ENCODE measurements at regions not wholly inside any gene's neighbourhood (a gene's known extent, or its start where the extent isn't known, plus 50 kb on each side); places are given as distances from the start of the nearest gene placed in this dataset.

DNA sequence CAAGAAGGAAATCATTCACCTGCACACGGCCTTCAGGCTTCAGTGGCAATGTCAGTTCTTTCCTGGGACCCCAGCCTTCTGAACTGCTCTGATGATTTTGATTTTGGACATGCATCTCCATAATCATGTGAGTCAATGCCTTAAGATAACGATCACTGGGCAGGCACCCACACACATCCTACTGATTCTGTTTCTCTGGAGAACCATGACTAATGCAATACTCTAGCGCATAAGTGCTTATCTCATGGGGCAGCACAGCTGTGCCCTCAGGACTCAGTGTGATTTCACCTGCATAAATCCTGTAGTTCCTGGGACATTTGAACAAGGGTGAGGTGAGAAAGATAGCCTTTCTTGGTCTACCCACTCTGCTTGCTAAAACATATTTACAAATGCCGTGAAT, 144.6 kb downstream of the AKAIN1 start:
- Histone ChIP-seq H3K27me3 (ENCODE audit: insufficient read depth, low read depth, low read length) (no peaks in the 10 kb centered on the region), H3K4me2 (ENCODE audit: low read length) (no peak overlapping the region), H3K36me3 (ENCODE audit: insufficient read depth, low read length) (no peaks in the 10 kb centered on the region), H3K9ac (ENCODE audit: low read length) (no peak overlapping the region), H3K9me2 (ENCODE audit: insufficient read depth, low read length) (no peaks in the 10 kb centered on the region), H3K4me3 (ENCODE audit: low read length) (no peak overlapping the region), H3K27ac (ENCODE audit: low read length) (no peak overlapping the region), H3F3A (ENCODE audit: insufficient read depth, low read length, poor library complexity, severe bottlenecking) (no peaks in the 10 kb centered on the region), H2AFZ (ENCODE audit: low read depth, low read length) (no peak overlapping the region), H4K20me1 (ENCODE audit: insufficient read depth) (no peaks in the 10 kb centered on the region), H3K79me2 (replicated peaks; ENCODE audit: insufficient read depth, low read length) (no peaks in the 10 kb centered on the region), H3K9me3 (ENCODE audit: low read length) (no peaks in the 10 kb centered on the region)
- TF ChIP-seq MXI1 (conservative IDR thresholded peaks at IDR 0.05; ENCODE audit: poor library complexity, severe bottlenecking): no peak
- TF ChIP-seq, protein P1, sequence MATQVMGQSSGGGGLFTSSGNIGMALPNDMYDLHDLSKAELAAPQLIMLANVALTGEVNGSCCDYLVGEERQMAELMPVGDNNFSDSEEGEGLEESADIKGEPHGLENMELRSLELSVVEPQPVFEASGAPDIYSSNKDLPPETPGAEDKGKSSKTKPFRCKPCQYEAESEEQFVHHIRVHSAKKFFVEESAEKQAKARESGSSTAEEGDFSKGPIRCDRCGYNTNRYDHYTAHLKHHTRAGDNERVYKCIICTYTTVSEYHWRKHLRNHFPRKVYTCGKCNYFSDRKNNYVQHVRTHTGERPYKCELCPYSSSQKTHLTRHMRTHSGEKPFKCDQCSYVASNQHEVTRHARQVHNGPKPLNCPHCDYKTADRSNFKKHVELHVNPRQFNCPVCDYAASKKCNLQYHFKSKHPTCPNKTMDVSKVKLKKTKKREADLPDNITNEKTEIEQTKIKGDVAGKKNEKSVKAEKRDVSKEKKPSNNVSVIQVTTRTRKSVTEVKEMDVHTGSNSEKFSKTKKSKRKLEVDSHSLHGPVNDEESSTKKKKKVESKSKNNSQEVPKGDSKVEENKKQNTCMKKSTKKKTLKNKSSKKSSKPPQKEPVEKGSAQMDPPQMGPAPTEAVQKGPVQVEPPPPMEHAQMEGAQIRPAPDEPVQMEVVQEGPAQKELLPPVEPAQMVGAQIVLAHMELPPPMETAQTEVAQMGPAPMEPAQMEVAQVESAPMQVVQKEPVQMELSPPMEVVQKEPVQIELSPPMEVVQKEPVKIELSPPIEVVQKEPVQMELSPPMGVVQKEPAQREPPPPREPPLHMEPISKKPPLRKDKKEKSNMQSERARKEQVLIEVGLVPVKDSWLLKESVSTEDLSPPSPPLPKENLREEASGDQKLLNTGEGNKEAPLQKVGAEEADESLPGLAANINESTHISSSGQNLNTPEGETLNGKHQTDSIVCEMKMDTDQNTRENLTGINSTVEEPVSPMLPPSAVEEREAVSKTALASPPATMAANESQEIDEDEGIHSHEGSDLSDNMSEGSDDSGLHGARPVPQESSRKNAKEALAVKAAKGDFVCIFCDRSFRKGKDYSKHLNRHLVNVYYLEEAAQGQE (IDR thresholded peaks at IDR 0.05; ENCODE audit: borderline replicate concordance): no peak
- TF ChIP-seq, protein P2, sequence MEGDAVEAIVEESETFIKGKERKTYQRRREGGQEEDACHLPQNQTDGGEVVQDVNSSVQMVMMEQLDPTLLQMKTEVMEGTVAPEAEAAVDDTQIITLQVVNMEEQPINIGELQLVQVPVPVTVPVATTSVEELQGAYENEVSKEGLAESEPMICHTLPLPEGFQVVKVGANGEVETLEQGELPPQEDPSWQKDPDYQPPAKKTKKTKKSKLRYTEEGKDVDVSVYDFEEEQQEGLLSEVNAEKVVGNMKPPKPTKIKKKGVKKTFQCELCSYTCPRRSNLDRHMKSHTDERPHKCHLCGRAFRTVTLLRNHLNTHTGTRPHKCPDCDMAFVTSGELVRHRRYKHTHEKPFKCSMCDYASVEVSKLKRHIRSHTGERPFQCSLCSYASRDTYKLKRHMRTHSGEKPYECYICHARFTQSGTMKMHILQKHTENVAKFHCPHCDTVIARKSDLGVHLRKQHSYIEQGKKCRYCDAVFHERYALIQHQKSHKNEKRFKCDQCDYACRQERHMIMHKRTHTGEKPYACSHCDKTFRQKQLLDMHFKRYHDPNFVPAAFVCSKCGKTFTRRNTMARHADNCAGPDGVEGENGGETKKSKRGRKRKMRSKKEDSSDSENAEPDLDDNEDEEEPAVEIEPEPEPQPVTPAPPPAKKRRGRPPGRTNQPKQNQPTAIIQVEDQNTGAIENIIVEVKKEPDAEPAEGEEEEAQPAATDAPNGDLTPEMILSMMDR (IDR thresholded peaks at IDR 0.05; ENCODE audit: poor library complexity, severe bottlenecking): no peak
- TF ChIP-seq TAF1 (IDR thresholded peaks at IDR 0.05; ENCODE audit: low read depth): no peak
- no peak for TF ChIP-seq SMC3 (conservative IDR thresholded peaks at IDR 0.05; ENCODE audit: poor library complexity)
- no peak for TF ChIP-seq EZH2 (IDR thresholded peaks at IDR 0.05; ENCODE audit: borderline replicate concordance, insufficient read depth, low read length, poor library complexity, severe bottlenecking)
- no peak for TF ChIP-seq POLR2AphosphoS5 (IDR thresholded peaks at IDR 0.05)
- no peak for TF ChIP-seq EP300 (conservative IDR thresholded peaks at IDR 0.05; ENCODE audit: poor library complexity, severe bottlenecking)

DNA sequence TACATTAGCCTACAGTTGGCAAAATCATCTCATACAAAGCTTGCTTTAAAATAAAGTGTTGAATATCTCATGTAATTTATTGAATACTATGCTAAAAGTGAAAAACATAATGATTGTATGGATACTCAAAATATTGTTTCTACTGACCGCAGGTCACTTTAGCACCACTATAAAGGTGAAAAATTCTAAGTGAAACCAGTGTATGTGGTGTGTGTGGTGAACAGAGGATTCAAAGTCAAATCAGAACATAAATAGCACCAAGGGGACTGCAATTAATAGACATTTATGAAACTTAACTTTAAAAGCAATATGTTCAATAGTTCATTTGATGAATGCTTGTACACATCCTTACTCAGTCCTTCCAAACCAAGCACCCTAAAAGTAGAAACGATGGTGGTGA, 145.8 kb downstream of the AKAIN1 start:
- Histone ChIP-seq H3K27ac (ENCODE audit: low read length) (no peak overlapping the region), H3K9me2 (ENCODE audit: insufficient read depth, low read length) (no peaks in the 10 kb centered on the region), H3K4me2 (ENCODE audit: low read length) (no peak overlapping the region), H3K9ac (ENCODE audit: low read length) (no peak overlapping the region), H3K4me3 (ENCODE audit: low read length) (no peak overlapping the region), H3K27me3 (ENCODE audit: insufficient read depth, low read depth, low read length) (no peaks in the 10 kb centered on the region), H3F3A (ENCODE audit: insufficient read depth, low read length, poor library complexity, severe bottlenecking) (no peaks in the 10 kb centered on the region), H3K36me3 (ENCODE audit: insufficient read depth, low read length) (no peaks in the 10 kb centered on the region), H2AFZ (ENCODE audit: low read depth, low read length) (no peak overlapping the region), H3K9me3 (ENCODE audit: low read length) (no peaks in the 10 kb centered on the region), H3K79me2 (replicated peaks; ENCODE audit: insufficient read depth, low read length) (no peaks in the 10 kb centered on the region), H4K20me1 (ENCODE audit: insufficient read depth) (no peaks in the 10 kb centered on the region)
- TF ChIP-seq, protein P2 (IDR thresholded peaks at IDR 0.05; ENCODE audit: poor library complexity, severe bottlenecking): no peak
- TF ChIP-seq, protein P1 (IDR thresholded peaks at IDR 0.05; ENCODE audit: borderline replicate concordance): no peak
- TF ChIP-seq EZH2 (IDR thresholded peaks at IDR 0.05; ENCODE audit: borderline replicate concordance, insufficient read depth, low read length, poor library complexity, severe bottlenecking) (no peak), RAD21 (conservative IDR thresholded peaks at IDR 0.05) (no peak), SMC3 (conservative IDR thresholded peaks at IDR 0.05; ENCODE audit: poor library complexity) (no peak), MXI1 (conservative IDR thresholded peaks at IDR 0.05; ENCODE audit: poor library complexity, severe bottlenecking) (no peak), POLR2AphosphoS5 (IDR thresholded peaks at IDR 0.05) (no peak), TAF1 (IDR thresholded peaks at IDR 0.05; ENCODE audit: low read depth) (no peak), EP300 (conservative IDR thresholded peaks at IDR 0.05; ENCODE audit: poor library complexity, severe bottlenecking) (no peak)

Measured in neural cell (in vitro differentiated cells).